ENCODE measurements at regions not wholly inside any gene's neighbourhood (a gene's known extent, or its start where the extent isn't known, plus 50 kb on each side); places are given as distances from the start of the nearest gene placed in this dataset.

GRCh38 chr11:37527545-37527944 is 929.5 kb upstream of the RAG2 start:
- no peaks in the 10 kb centered on the region for H3K27me3 ChIP-seq (ENCODE audit: control insufficient read depth in 2 of 2, insufficient read depth in 2 of 2, low read length in 2 of 2)
- no peaks in the 10 kb centered on the region for H3K36me3 ChIP-seq (replicated peaks in 1 of 2; ENCODE audit: control insufficient read depth in 1 of 2, insufficient read depth in 2 of 2, low read length in 2 of 2)
- H3K36me3 Mint-ChIP-seq, result peaks cover 0 to 3% of the 10 kb centered on the region in 2 donors
- H3K4me3 Mint-ChIP-seq, result no peak overlapping the region
- no peak overlapping the region for H3K27ac Mint-ChIP-seq
- no peak overlapping the region for H3K27ac ChIP-seq (ENCODE audit: low read depth in 1 of 2, low read length in 2 of 2)
- peaks cover 5% of the 10 kb centered on the region for H3K4me1 Mint-ChIP-seq
- no peak overlapping the region for H3K4me2 ChIP-seq (replicated peaks; ENCODE audit: extremely low read depth, low read length, poor library complexity, severe bottlenecking)
- no peak for TF ChIP-seq CTCF (IDR thresholded peaks at IDR 0.05)
- H3K9me3 Mint-ChIP-seq, result peaks cover 12 to 20% (median 15%) of the 10 kb centered on the region in 7 donors
- no peaks in the 10 kb centered on the region for H3K27me3 Mint-ChIP-seq (ENCODE audit: low read depth in 3 of 3)
- no peak for DNase-seq
- no CpG with 5 or more reads among the region's 1 CpG for WGBS (ENCODE audit: insufficient coverage)
- no peaks in the 10 kb centered on the region for H4K20me1 ChIP-seq (ENCODE audit: insufficient read depth, low read length)
- H3K9me3 ChIP-seq (replicated peaks in 1 of 2; ENCODE audit: control insufficient read depth in 1 of 2, insufficient read depth in 1 of 2, low read length in 2 of 2), result peaks cover 8 to 15% of the 10 kb centered on the region in 2 donors
- H3K4me1 ChIP-seq (ENCODE audit: control insufficient read depth in 1 of 2, insufficient read depth in 2 of 2, low read length in 2 of 2), result no peaks in the 10 kb centered on the region
- H3K4me3 ChIP-seq (replicated peaks in 1 of 3; ENCODE audit: low read depth in 2 of 3, low read length in 3 of 3), result no peak overlapping the region
- intact Hi-C loops (cut with micrococcal nuclease), result no loop called here
- H2AFZ ChIP-seq (ENCODE audit: insufficient read depth, low read depth, low read length, poor library complexity, severe bottlenecking), result no peak overlapping the region
- H3K9ac ChIP-seq (ENCODE audit: insufficient read depth, low read length, poor library complexity, severe bottlenecking), result no peak overlapping the region
- no peaks in the 10 kb centered on the region for H3K79me2 ChIP-seq (ENCODE audit: insufficient read depth, low read length)

- Histone ChIP-seq H4K20me1 (ENCODE audit: insufficient read depth, low read length) (no peaks in the 10 kb centered on the region), H3K4me2 (replicated peaks; ENCODE audit: extremely low read depth, low read length, poor library complexity, severe bottlenecking) (no peak overlapping the region), H3K27ac (ENCODE audit: low read depth in 1 of 2, low read length in 2 of 2) (no peak overlapping the region), H3K9me3 (replicated peaks in 1 of 2; ENCODE audit: control insufficient read depth in 1 of 2, insufficient read depth in 1 of 2, low read length in 2 of 2) (peaks cover 8 to 15% of the 10 kb centered on the region in 2 donors), H3K79me2 (ENCODE audit: insufficient read depth, low read length) (no peaks in the 10 kb centered on the region), H3K4me1 (ENCODE audit: control insufficient read depth in 1 of 2, insufficient read depth in 2 of 2, low read length in 2 of 2) (no peaks in the 10 kb centered on the region), H3K36me3 (replicated peaks in 1 of 2; ENCODE audit: control insufficient read depth in 1 of 2, insufficient read depth in 2 of 2, low read length in 2 of 2) (no peaks in the 10 kb centered on the region), H3K27me3 (ENCODE audit: control insufficient read depth in 2 of 2, insufficient read depth in 2 of 2, low read length in 2 of 2) (no peaks in the 10 kb centered on the region), H2AFZ (ENCODE audit: insufficient read depth, low read depth, low read length, poor library complexity, severe bottlenecking) (no peak overlapping the region), H3K9ac (ENCODE audit: insufficient read depth, low read length, poor library complexity, severe bottlenecking) (no peak overlapping the region), H3K4me3 (replicated peaks in 1 of 3; ENCODE audit: low read depth in 2 of 3, low read length in 3 of 3) (no peak overlapping the region)
- peaks cover 0 to 2% (median 0%) of the 10 kb centered on the region in 3 donors for H3K27me3 Mint-ChIP-seq (ENCODE audit: low read depth in 3 of 3)
- no peak for TF ChIP-seq CTCF (IDR thresholded peaks at IDR 0.05)
- H3K4me3 Mint-ChIP-seq, result no peak overlapping the region
- peaks cover 5% of the 10 kb centered on the region for H3K4me1 Mint-ChIP-seq
- no peak overlapping the region for H3K27ac Mint-ChIP-seq
- H3K36me3 Mint-ChIP-seq, result peaks cover 0 to 3% of the 10 kb centered on the region in 2 donors
- H3K9me3 Mint-ChIP-seq, result peaks cover 12 to 20% (median 15%) of the 10 kb centered on the region in 7 donors
- no peak for DNase-seq
- intact Hi-C loops (cut with micrococcal nuclease), result no loop called here
These were observed 927.3 kb upstream of the RAG2 start for GRCh38 chr11:37525336-37525735.
